IPS-18a (cell line): ENCODE measurements at regions not wholly inside any gene's neighbourhood (a gene's known extent, or its start where the extent isn't known, plus 50 kb on each side); places are given as distances from the start of the nearest gene placed in this dataset.

ENCODE experiments used
- H3K27ac ChIP-seq: one replicate; pipeline ENCODE4 v1.5.1; 2013; ENCODE audit warnings: low read length
- H3K27me3 ChIP-seq: one replicate; pipeline ENCODE4 v1.6.1; 2013; ENCODE audit warnings: mild to moderate bottlenecking, low read length; ENCODE audit not compliant: control insufficient read depth, insufficient read depth
- H3K36me3 ChIP-seq: one replicate; pipeline ENCODE4 v1.6.1; 2013; ENCODE audit warnings: low read depth, low read length; ENCODE audit not compliant: control insufficient read depth
- H3K4me1 ChIP-seq: one replicate; pipeline ENCODE4 v1.6.1; 2013; ENCODE audit warnings: low read depth, low read length; ENCODE audit not compliant: control insufficient read depth
- H3K4me3 ChIP-seq: one replicate; pipeline ENCODE4 v1.5.1; 2013; ENCODE audit warnings: low read length
- H3K9ac ChIP-seq: one replicate; pipeline ENCODE4 v1.6.1; 2013; ENCODE audit warnings: mild to moderate bottlenecking, low read length, moderate library complexity
- H3K9me3 ChIP-seq: one replicate; pipeline ENCODE4 v1.6.1; 2013; ENCODE audit warnings: low read depth, low read length; ENCODE audit not compliant: control insufficient read depth

- no peak overlapping the region for H3K4me3 ChIP-seq
- H3K36me3 ChIP-seq = no peaks in the 10 kb centered on the region
- H3K27ac ChIP-seq = no peak overlapping the region
- H3K9me3 ChIP-seq = no peaks in the 10 kb centered on the region
- peaks cover 32% of the 10 kb centered on the region for H3K4me1 ChIP-seq
- peaks cover 11% of the 10 kb centered on the region for H3K27me3 ChIP-seq
- H3K9ac ChIP-seq = no peak overlapping the region
These were observed 129.3 kb downstream of the GLI2 start for GRCh38 chr2:120864981-120865380.

- H3K27ac ChIP-seq = no peak overlapping the region
These were observed 130.0 kb downstream of the GLI2 start for GRCh38 chr2:120865656-120866055.

GRCh38 chr2:120866071-120866470, 130.4 kb downstream of the GLI2 start:
- Histone ChIP-seq H3K4me3 (no peak overlapping the region), H3K9me3 (no peaks in the 10 kb centered on the region), H3K4me1 (peaks cover 32% of the 10 kb centered on the region), H3K36me3 (no peaks in the 10 kb centered on the region), H3K27me3 (peaks cover 11% of the 10 kb centered on the region), H3K27ac (no peak overlapping the region), H3K9ac (no peak overlapping the region)

More at GRCh38 chr2:120865656-120866055, 130.0 kb downstream of the GLI2 start:
- Histone ChIP-seq H3K36me3 (no peaks in the 10 kb centered on the region), H3K9ac (no peak overlapping the region), H3K4me1 (peaks cover 32% of the 10 kb centered on the region), H3K9me3 (no peaks in the 10 kb centered on the region), H3K4me3 (no peak overlapping the region), H3K27me3 (peaks cover 11% of the 10 kb centered on the region)

GRCh38 chr2:120866483-120867140, 130.9 kb downstream of the GLI2 start:
- H3K9ac ChIP-seq = no peak overlapping the region
- no peak overlapping the region for H3K27ac ChIP-seq
- H3K36me3 ChIP-seq = no peaks in the 10 kb centered on the region
- no peaks in the 10 kb centered on the region for H3K9me3 ChIP-seq
- H3K4me3 ChIP-seq = no peak overlapping the region
- peaks cover 27% of the 10 kb centered on the region for H3K4me1 ChIP-seq
- H3K27me3 ChIP-seq = peaks cover 11% of the 10 kb centered on the region

GRCh38 chr2:120867290-120868241, 131.9 kb downstream of the GLI2 start:
- Histone ChIP-seq H3K27ac (no peak overlapping the region), H3K4me3 (peak overlapping the region; percentile 32), H3K9ac (peak overlapping the region; percentile 11), H3K27me3 (peaks cover 11% of the 10 kb centered on the region), H3K36me3 (no peaks in the 10 kb centered on the region), H3K9me3 (no peaks in the 10 kb centered on the region), H3K4me1 (peaks cover 22% of the 10 kb centered on the region)

GRCh38 chr2:120868366-120868765, 132.7 kb downstream of the GLI2 start:
- H3K4me1 ChIP-seq = peaks cover 22% of the 10 kb centered on the region
- H3K27me3 ChIP-seq = peaks cover 11% of the 10 kb centered on the region
- H3K36me3 ChIP-seq = no peaks in the 10 kb centered on the region
- no peak overlapping the region for H3K4me3 ChIP-seq
- H3K9ac ChIP-seq = no peak overlapping the region
- H3K27ac ChIP-seq = no peak overlapping the region
- no peaks in the 10 kb centered on the region for H3K9me3 ChIP-seq

GRCh38 chr2:120869036-120869729, 133.5 kb downstream of the GLI2 start:
- H3K9ac ChIP-seq = no peak overlapping the region
- no peaks in the 10 kb centered on the region for H3K9me3 ChIP-seq
- H3K36me3 ChIP-seq = no peaks in the 10 kb centered on the region
- peaks cover 11% of the 10 kb centered on the region for H3K27me3 ChIP-seq
- H3K4me3 ChIP-seq = no peak overlapping the region
- peaks cover 22% of the 10 kb centered on the region for H3K4me1 ChIP-seq
- H3K27ac ChIP-seq = no peak overlapping the region

- H3K27me3 ChIP-seq = peaks cover 11% of the 10 kb centered on the region
- H3K4me3 ChIP-seq = no peak overlapping the region
- H3K4me1 ChIP-seq = peaks cover 29% of the 10 kb centered on the region
- no peak overlapping the region for H3K9ac ChIP-seq
- H3K36me3 ChIP-seq = no peaks in the 10 kb centered on the region
- H3K9me3 ChIP-seq = no peaks in the 10 kb centered on the region
- H3K27ac ChIP-seq = no peak overlapping the region
These were observed 134.2 kb downstream of the GLI2 start for GRCh38 chr2:120869730-120870466.

- no peak overlapping the region for H3K4me3 ChIP-seq
- H3K9me3 ChIP-seq = no peaks in the 10 kb centered on the region
- H3K27me3 ChIP-seq = peaks cover 11% of the 10 kb centered on the region
- no peak overlapping the region for H3K9ac ChIP-seq
- H3K36me3 ChIP-seq = no peaks in the 10 kb centered on the region
- no peak overlapping the region for H3K27ac ChIP-seq
- peaks cover 29% of the 10 kb centered on the region for H3K4me1 ChIP-seq
These were observed 134.8 kb downstream of the GLI2 start for GRCh38 chr2:120870467-120870788.

GRCh38 chr2:120871016-120871635, 135.5 kb downstream of the GLI2 start:
- Histone ChIP-seq H3K9me3 (no peaks in the 10 kb centered on the region), H3K9ac (no peak overlapping the region), H3K27ac (no peak overlapping the region), H3K4me3 (no peak overlapping the region), H3K4me1 (peaks cover 29% of the 10 kb centered on the region), H3K36me3 (no peaks in the 10 kb centered on the region), H3K27me3 (peaks cover 7% of the 10 kb centered on the region)
